IMR-90 (cell line): ENCODE measurements at regions not wholly inside any gene's neighbourhood (a gene's known extent, or its start where the extent isn't known, plus 50 kb on each side); places are given as distances from the start of the nearest gene placed in this dataset.

Source experiments
- ATAC-seq: fragments of 200-7000 bp; cut with Tn5 transposase; 2 replicates; pipeline ENCODE4 v1.9.1; 2020; ENCODE audit warnings: low read depth, mild to moderate bottlenecking, moderate library complexity
- BruUV-seq: library from RNA; stranded (reverse); fragments of 400-500 nt; replicated peaks from 2 replicates; lab custom pipeline; 2021; lab: Mats Ljungman, UMichigan
- CTCF ChIA-PET: fragments of 300-600 bp; formaldehyde crosslinking; extraction: SDS; loops from one replicate; lab custom pipeline; 2021; ENCODE audit warnings: antibody characterized with exemption; lab: Yijun Ruan, JAX
- POLR2A ChIA-PET: fragments of 300-600 bp; sonication (Branson Sonifier 250); formaldehyde crosslinking; loops from one replicate; lab custom pipeline; 2022; ENCODE audit warnings: antibody characterized with exemption; ENCODE audit not compliant: unreplicated experiment; lab: Charles Lee
- DNase-seq: peaks from one replicate; pipeline ENCODE4 v3.0.0; 2013
- H2AFZ ChIP-seq: replicated peaks from 2 replicates; pipeline ENCODE3; 2013; ENCODE audit warnings: low read length, mild to moderate bottlenecking; ENCODE audit not compliant: poor library complexity
- H2AK5ac ChIP-seq: 2 replicates; pipeline ENCODE4 v1.6.1; 2013; ENCODE audit warnings: low read depth, low read length, inconsistent platforms
- H2AK9ac ChIP-seq: replicated peaks from 2 replicates; pipeline ENCODE3; 2013; ENCODE audit warnings: mild to moderate bottlenecking, low read depth, low read length, moderate library complexity; ENCODE audit not compliant: poor library complexity
- H2BK120ac ChIP-seq: 2 replicates; pipeline ENCODE4 v1.6.1; 2013; ENCODE audit warnings: low read depth, low read length, inconsistent platforms
- H2BK15ac ChIP-seq: 3 replicates; pipeline ENCODE4 v1.6.1; 2013; ENCODE audit warnings: low read depth, low read length, inconsistent platforms
- H2BK20ac ChIP-seq: 2 replicates; pipeline ENCODE4 v1.6.1; 2013; ENCODE audit warnings: low read depth, mild to moderate bottlenecking, inconsistent platforms, low read length, moderate library complexity
- H2BK5ac ChIP-seq: 2 replicates; pipeline ENCODE4 v1.6.1; 2013; ENCODE audit warnings: mild to moderate bottlenecking, low read depth, low read length, inconsistent platforms; ENCODE audit not compliant: poor library complexity, severe bottlenecking
- H3K14ac ChIP-seq: replicated peaks from 2 replicates; pipeline ENCODE4 v1.6.1; 2013; ENCODE audit warnings: low read depth, low read length, inconsistent platforms
- H3K18ac ChIP-seq: 2 replicates; pipeline ENCODE4 v1.6.1; 2013; ENCODE audit warnings: low read depth, low read length, control low read depth
- H3K23ac ChIP-seq: 2 replicates; pipeline ENCODE4 v1.6.1; 2013; ENCODE audit warnings: low read depth, low read length, inconsistent platforms
- H3K27ac ChIP-seq: 2 replicates; pipeline ENCODE4 v1.5.1; 2013; ENCODE audit warnings: mild to moderate bottlenecking, control low read depth, low read length; ENCODE audit not compliant: insufficient read depth
- H3K27me3 ChIP-seq: 2 replicates; pipeline ENCODE4 v1.6.1; 2013; ENCODE audit warnings: low read length; ENCODE audit not compliant: control insufficient read depth, insufficient read depth
- H3K36me3 ChIP-seq: 2 replicates; pipeline ENCODE4 v1.6.1; 2013; ENCODE audit warnings: low read length, mixed read lengths; ENCODE audit not compliant: control insufficient read depth, insufficient read depth
- H3K4ac ChIP-seq: 2 replicates; pipeline ENCODE4 v1.6.1; 2013; ENCODE audit warnings: low read depth, low read length, inconsistent platforms
- H3K4me1 ChIP-seq: 2 replicates; pipeline ENCODE4 v1.6.1; 2013; ENCODE audit warnings: low read length, mixed read lengths; ENCODE audit not compliant: control insufficient read depth, insufficient read depth
- H3K4me2 ChIP-seq: 2 replicates; pipeline ENCODE4 v1.6.1; 2013; ENCODE audit warnings: low read depth, mild to moderate bottlenecking, control low read depth, low read length, moderate library complexity
- H3K4me3 ChIP-seq: 2 replicates; pipeline ENCODE4 v1.5.1; 2013; ENCODE audit warnings: low read depth, mild to moderate bottlenecking, control low read depth, low read length, moderate library complexity; ENCODE audit not compliant: insufficient read depth
- H3K56ac ChIP-seq: 2 replicates; pipeline ENCODE4 v1.6.1; 2013; ENCODE audit warnings: low read length, inconsistent platforms; ENCODE audit not compliant: insufficient read depth; ENCODE audit errors: extremely low read depth
- H3K79me1 ChIP-seq, 2 experiments: 2 replicates each; pipeline ENCODE4 v1.6.1; 2013; ENCODE audit warnings: low read length in 2 of 2, inconsistent platforms in 1 of 2, low read depth in 1 of 2
- H3K9ac ChIP-seq: 2 replicates; pipeline ENCODE4 v1.6.1; 2013; ENCODE audit warnings: low read depth, low read length, control low read depth
- H3K9me1 ChIP-seq: 2 replicates; pipeline ENCODE4 v1.6.1; 2013; ENCODE audit warnings: low read length, inconsistent platforms; ENCODE audit not compliant: insufficient read depth
- H3K9me3 ChIP-seq: 2 replicates; pipeline ENCODE4 v1.6.1; 2013; ENCODE audit warnings: low read length; ENCODE audit not compliant: control insufficient read depth, insufficient read depth
- H4K20me1 ChIP-seq: 2 replicates; pipeline ENCODE4 v1.6.1; 2013; ENCODE audit warnings: low read length, inconsistent platforms; ENCODE audit not compliant: insufficient read depth
- H4K5ac ChIP-seq: 2 replicates; pipeline ENCODE4 v1.6.1; 2013; ENCODE audit warnings: mild to moderate bottlenecking, low read depth, low read length, control low read depth
- H4K8ac ChIP-seq, 2 experiments: 2 replicates each; pipeline ENCODE4 v1.6.1; 2013; ENCODE audit warnings: low read depth in 2 of 2, low read length in 2 of 2, control low read depth in 1 of 2, inconsistent platforms in 1 of 2
- H4K91ac ChIP-seq: 2 replicates; pipeline ENCODE4 v1.6.1; 2013; ENCODE audit warnings: low read depth, low read length, inconsistent platforms; ENCODE audit not compliant: insufficient read depth
- BHLHE40 ChIP-seq: fragments of 150-350 bp; IDR thresholded peaks from 2 replicates; pipeline ENCODE4 v1.6.1; 2016; ENCODE audit warnings: mild to moderate bottlenecking, low read depth, low read length
- CEBPB ChIP-seq: IDR thresholded peaks from 2 replicates; pipeline ENCODE4 v1.6.1; 2012; ENCODE audit warnings: low read depth, low read length, improper control_type of control experiment
- CHD1 ChIP-seq: IDR thresholded peaks from 2 replicates; pipeline ENCODE4 v1.6.1; 2012; ENCODE audit warnings: low read depth, low read length, improper control_type of control experiment
- CTCF ChIP-seq: conservative IDR thresholded peaks from 2 replicates; pipeline ENCODE4 v1.5.1; 2012; ENCODE audit warnings: mild to moderate bottlenecking, low read depth, low read length, improper control_type of control experiment
- ELK1 ChIP-seq: fragments of 150-350 bp; IDR thresholded peaks from 2 replicates; pipeline ENCODE4 v1.6.1; 2016; ENCODE audit warnings: low read depth, mild to moderate bottlenecking, low read length, moderate library complexity, borderline replicate concordance
- FOS ChIP-seq: fragments of 150-350 bp; IDR thresholded peaks from 2 replicates; pipeline ENCODE4 v1.6.1; 2016; ENCODE audit warnings: low read depth, low read length
- MAFK ChIP-seq: IDR thresholded peaks from 2 replicates; pipeline ENCODE4 v1.6.1; 2012; ENCODE audit warnings: low read depth, low read length, improper control_type of control experiment
- MAZ ChIP-seq: IDR thresholded peaks from 2 replicates; pipeline ENCODE4 v1.6.1; 2012; ENCODE audit warnings: low read depth, mild to moderate bottlenecking, low read length, improper control_type of control experiment, moderate library complexity, borderline replicate concordance
- MXI1 ChIP-seq: IDR thresholded peaks from 2 replicates; pipeline ENCODE4 v1.6.1; 2012; ENCODE audit warnings: low read depth, mild to moderate bottlenecking, low read length, moderate library complexity, borderline replicate concordance
- NFE2L2 ChIP-seq: fragments of 150-350 bp; IDR thresholded peaks from 2 replicates; pipeline ENCODE4 v1.6.1; 2016; ENCODE audit warnings: low read depth, mild to moderate bottlenecking, low read length
- POLR2A ChIP-seq: IDR thresholded peaks from 2 replicates; pipeline ENCODE4 v1.6.1; 2012; ENCODE audit warnings: mild to moderate bottlenecking, low read depth, low read length
- RAD21 ChIP-seq: IDR thresholded peaks from 2 replicates; pipeline ENCODE4 v1.6.1; 2012; ENCODE audit warnings: low read length, improper control_type of control experiment
- RCOR1 ChIP-seq: IDR thresholded peaks from 2 replicates; pipeline ENCODE4 v1.6.1; 2012; ENCODE audit warnings: mild to moderate bottlenecking, low read length, improper control_type of control experiment; ENCODE audit not compliant: insufficient replicate concordance
- RFX5 ChIP-seq: IDR thresholded peaks from 2 replicates; pipeline ENCODE4 v1.8.0; 2012; ENCODE audit warnings: low read depth, mild to moderate bottlenecking, low read length, moderate library complexity
- SMC3 ChIP-seq: fragments of 150-350 bp; IDR thresholded peaks from 2 replicates; pipeline ENCODE4 v1.6.1; 2016; ENCODE audit warnings: low read depth, mild to moderate bottlenecking, antibody characterized with exemption, low read length, moderate library complexity
- WGBS, 2 experiments: methylation state at CpG; one replicate each; pipeline versions ENCODE4 v1.1.5 to v1.1.7; 2013; ENCODE audit warnings: missing lambda C conversion rate in 2 of 2; ENCODE audit not compliant: insufficient read length in 1 of 2; ENCODE audit errors: extremely low coverage in 2 of 2; 5-methylcytosine and 5-hydroxymethylcytosine counted together
- dilution Hi-C: fragments of 300-500 bp; cut with HindIII; formaldehyde crosslinking; loops from one replicate; pipeline ENCODE4 v1.14.3; 2018; ENCODE audit warnings: low sequenced_read_pairs; ENCODE audit not compliant: unreplicated experiment
- in situ Hi-C: fragments of 300-500 bp; cut with MboI; formaldehyde crosslinking; loops from 3 replicates; pipeline ENCODE4 v1.14.3; 2019; ENCODE audit warnings: low sequenced_read_pairs, inconsistent platforms, mixed read lengths
- intact Hi-C: fragments of 100-400 bp; cut with micrococcal nuclease; formaldehyde crosslinking; loops from 2 replicates; pipeline ENCODE4 v1.10.0; 2022
- TF ChIP-seq, protein P1 (sequence below): fragments of 150-350 bp; IDR thresholded peaks from 2 replicates; pipeline ENCODE4 v1.6.1; 2017; ENCODE audit warnings: mild to moderate bottlenecking, antibody characterized with exemption, low read length, low read depth

- H4K20me1 ChIP-seq = no peaks in the 10 kb centered on the region
- H4K91ac ChIP-seq = no peak overlapping the region
- H2BK20ac ChIP-seq = no peak overlapping the region
- no peak overlapping the region for H2BK120ac ChIP-seq
- H3K14ac ChIP-seq = no peak overlapping the region
- no peak overlapping the region for H2AK9ac ChIP-seq
- H3K4me1 ChIP-seq = no peaks in the 10 kb centered on the region
- no peak overlapping the region for H3K27ac ChIP-seq
- no peak overlapping the region for H3K18ac ChIP-seq
- no peak overlapping the region for H3K4me2 ChIP-seq
- dilution Hi-C loops (no loop called here), in situ Hi-C loops (no loop called here), intact Hi-C loops (no loop called here)
- no peak for ATAC-seq
- no TSS peak for BruUV-seq
- TF ChIP-seq CEBPB (no peak), RCOR1 (no peak), POLR2A (no peak), NFE2L2 (no peak), BHLHE40 (no peak), RAD21 (no peak), ELK1 (no peak), CHD1 (no peak), SMC3 (no peak), FOS (no peak), MAFK (no peak), RFX5 (no peak), MAZ (no peak), CTCF (no peak), MXI1 (no peak)
- TF ChIP-seq, protein P1, sequence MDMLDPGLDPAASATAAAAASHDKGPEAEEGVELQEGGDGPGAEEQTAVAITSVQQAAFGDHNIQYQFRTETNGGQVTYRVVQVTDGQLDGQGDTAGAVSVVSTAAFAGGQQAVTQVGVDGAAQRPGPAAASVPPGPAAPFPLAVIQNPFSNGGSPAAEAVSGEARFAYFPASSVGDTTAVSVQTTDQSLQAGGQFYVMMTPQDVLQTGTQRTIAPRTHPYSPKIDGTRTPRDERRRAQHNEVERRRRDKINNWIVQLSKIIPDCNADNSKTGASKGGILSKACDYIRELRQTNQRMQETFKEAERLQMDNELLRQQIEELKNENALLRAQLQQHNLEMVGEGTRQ = no peak
- H3K9ac ChIP-seq = no peak overlapping the region
- H3K23ac ChIP-seq = no peak overlapping the region
- 75% methylated on average over 3 of the region's 5 CpGs; no CpG with 5 or more reads in 1 of the 2 experiments for WGBS, 2 experiments
- no peak for DNase-seq
- H2BK15ac ChIP-seq = no peak overlapping the region
- no peak overlapping the region for H2AK5ac ChIP-seq
- H2AFZ ChIP-seq = no peak overlapping the region
- no peak overlapping the region for H3K4ac ChIP-seq
- H3K4me3 ChIP-seq = no peak overlapping the region
- no peak overlapping the region for H2BK5ac ChIP-seq
- CTCF ChIA-PET = no interaction called here
- H3K9me3 ChIP-seq = peaks cover 20% of the 10 kb centered on the region
- POLR2A ChIA-PET = no interaction called here
- no peaks in the 10 kb centered on the region for H3K9me1 ChIP-seq
- no peaks in the 10 kb centered on the region for H3K79me1 ChIP-seq
- no peak overlapping the region for H4K8ac ChIP-seq
- no peak overlapping the region for H3K56ac ChIP-seq
- peaks cover 16% of the 10 kb centered on the region for H3K27me3 ChIP-seq
- H4K5ac ChIP-seq = no peak overlapping the region
- H3K36me3 ChIP-seq = no peaks in the 10 kb centered on the region
Measured at GRCh38 chr16:87085441-87085840, 231.8 kb downstream of the C16orf95 start.
